Tibial nerve (tissue), 3 donors: ENCODE measurements at regions not wholly inside any gene's neighbourhood (a gene's known extent, or its start where the extent isn't known, plus 50 kb on each side); places are given as distances from the start of the nearest gene placed in this dataset.

Source experiments
- POLR2A ChIP-seq, 2 donors: fragments of 450-650 bp; IDR thresholded peaks; one replicate each; pipeline ENCODE4 v1.6.1; 2017; ENCODE audit warnings: antibody characterized with exemption in 2 of 2, mild to moderate bottlenecking in 2 of 2, moderate library complexity in 2 of 2
- TF ChIP-seq, protein P1 (sequence below), 5 experiments: fragments of 200-600 bp in 3 of 5; fragments of 450-650 bp in 2 of 5; sonication (generic) in 3 of 5; IDR thresholded peaks; one replicate each; pipeline ENCODE4 v1.5.1; 2016 to 2019; ENCODE audit warnings: antibody characterized with exemption in 5 of 5, mild to moderate bottlenecking in 3 of 5, moderate library complexity in 2 of 5

DNA sequence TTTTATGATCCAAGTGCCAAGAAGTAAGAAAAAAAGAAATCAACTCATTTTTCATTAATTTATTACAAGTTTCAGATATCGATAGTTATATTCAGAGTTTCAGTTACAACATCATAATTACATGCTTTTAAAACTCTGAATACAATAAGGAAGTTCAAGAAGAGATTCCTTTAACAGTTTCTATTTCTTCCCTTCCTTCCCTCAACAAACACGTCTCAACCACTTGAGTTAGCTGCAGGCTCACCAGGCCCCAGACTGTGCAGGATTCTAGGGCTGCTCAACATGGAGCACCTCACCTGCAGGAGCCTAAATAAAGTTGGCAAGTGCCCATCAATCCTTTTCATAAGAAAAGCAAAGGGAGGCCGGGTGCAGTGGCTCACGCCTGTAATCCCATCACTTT lies 79.2 kb upstream of the FNDC3B start:
- TF ChIP-seq, protein P1, sequence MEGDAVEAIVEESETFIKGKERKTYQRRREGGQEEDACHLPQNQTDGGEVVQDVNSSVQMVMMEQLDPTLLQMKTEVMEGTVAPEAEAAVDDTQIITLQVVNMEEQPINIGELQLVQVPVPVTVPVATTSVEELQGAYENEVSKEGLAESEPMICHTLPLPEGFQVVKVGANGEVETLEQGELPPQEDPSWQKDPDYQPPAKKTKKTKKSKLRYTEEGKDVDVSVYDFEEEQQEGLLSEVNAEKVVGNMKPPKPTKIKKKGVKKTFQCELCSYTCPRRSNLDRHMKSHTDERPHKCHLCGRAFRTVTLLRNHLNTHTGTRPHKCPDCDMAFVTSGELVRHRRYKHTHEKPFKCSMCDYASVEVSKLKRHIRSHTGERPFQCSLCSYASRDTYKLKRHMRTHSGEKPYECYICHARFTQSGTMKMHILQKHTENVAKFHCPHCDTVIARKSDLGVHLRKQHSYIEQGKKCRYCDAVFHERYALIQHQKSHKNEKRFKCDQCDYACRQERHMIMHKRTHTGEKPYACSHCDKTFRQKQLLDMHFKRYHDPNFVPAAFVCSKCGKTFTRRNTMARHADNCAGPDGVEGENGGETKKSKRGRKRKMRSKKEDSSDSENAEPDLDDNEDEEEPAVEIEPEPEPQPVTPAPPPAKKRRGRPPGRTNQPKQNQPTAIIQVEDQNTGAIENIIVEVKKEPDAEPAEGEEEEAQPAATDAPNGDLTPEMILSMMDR (IDR thresholded peaks at IDR 0.05): no peak
- TF ChIP-seq POLR2A (IDR thresholded peaks at IDR 0.05): no peak
